ENCODE measurements at regions not wholly inside any gene's neighbourhood (a gene's known extent, or its start where the extent isn't known, plus 50 kb on each side); places are given as distances from the start of the nearest gene placed in this dataset.

DNA sequence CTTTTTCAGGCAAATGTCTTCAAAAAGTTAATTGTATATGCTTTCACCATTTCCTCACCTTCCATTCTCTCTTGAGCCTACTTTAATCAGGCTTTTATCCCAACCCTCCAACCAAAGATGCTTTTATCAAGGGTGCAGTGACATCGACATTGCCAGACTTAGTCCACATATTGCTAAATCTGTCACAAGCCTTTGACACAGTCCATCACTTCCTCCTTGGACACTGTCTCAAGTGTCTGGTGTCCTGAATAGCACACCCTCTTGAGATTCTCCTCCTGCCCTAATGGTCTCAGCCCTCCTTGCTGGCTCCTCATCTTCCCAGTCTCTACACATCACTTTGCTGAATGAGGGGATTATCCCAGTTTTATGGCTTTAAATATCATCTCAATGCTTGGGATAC is 147.5 kb upstream of the SLC39A10 start (continued):
- TF ChIP-seq ZNF311 (tag by site-specific recombination; IDR thresholded peaks at IDR 0.05; ENCODE audit: borderline replicate concordance) (no peak), MEIS1 (CRISPR knock-in tag; IDR thresholded peaks at IDR 0.05; ENCODE audit: borderline replicate concordance) (no peak), ZNF830 (tag by site-specific recombination; IDR thresholded peaks at IDR 0.05; ENCODE audit: low read depth) (no peak), ZNF561 (tag by site-specific recombination; IDR thresholded peaks at IDR 0.05; ENCODE audit: borderline replicate concordance) (no peak), ZNF341 (tag by site-specific recombination; IDR thresholded peaks at IDR 0.05; ENCODE audit: low read depth) (no peak), ZNF221 (tag by site-specific recombination; IDR thresholded peaks at IDR 0.05; ENCODE audit: borderline replicate concordance) (no peak), MYNN (tag by site-specific recombination; IDR thresholded peaks at IDR 0.05; ENCODE audit: borderline replicate concordance) (no peak), ZNF585B (tag by site-specific recombination; IDR thresholded peaks at IDR 0.05) (no peak)
- TF ChIP-seq, protein P1, sequence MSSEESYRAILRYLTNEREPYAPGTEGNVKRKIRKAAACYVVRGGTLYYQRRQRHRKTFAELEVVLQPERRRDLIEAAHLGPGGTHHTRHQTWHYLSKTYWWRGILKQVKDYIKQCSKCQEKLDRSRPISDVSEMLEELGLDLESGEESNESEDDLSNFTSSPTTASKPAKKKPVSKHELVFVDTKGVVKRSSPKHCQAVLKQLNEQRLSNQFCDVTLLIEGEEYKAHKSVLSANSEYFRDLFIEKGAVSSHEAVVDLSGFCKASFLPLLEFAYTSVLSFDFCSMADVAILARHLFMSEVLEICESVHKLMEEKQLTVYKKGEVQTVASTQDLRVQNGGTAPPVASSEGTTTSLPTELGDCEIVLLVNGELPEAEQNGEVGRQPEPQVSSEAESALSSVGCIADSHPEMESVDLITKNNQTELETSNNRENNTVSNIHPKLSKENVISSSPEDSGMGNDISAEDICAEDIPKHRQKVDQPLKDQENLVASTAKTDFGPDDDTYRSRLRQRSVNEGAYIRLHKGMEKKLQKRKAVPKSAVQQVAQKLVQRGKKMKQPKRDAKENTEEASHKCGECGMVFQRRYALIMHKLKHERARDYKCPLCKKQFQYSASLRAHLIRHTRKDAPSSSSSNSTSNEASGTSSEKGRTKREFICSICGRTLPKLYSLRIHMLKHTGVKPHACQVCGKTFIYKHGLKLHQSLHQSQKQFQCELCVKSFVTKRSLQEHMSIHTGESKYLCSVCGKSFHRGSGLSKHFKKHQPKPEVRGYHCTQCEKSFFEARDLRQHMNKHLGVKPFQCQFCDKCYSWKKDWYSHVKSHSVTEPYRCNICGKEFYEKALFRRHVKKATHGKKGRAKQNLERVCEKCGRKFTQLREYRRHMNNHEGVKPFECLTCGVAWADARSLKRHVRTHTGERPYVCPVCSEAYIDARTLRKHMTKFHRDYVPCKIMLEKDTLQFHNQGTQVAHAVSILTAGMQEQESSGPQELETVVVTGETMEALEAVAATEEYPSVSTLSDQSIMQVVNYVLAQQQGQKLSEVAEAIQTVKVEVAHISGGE (tag by site-specific recombination; conservative IDR thresholded peaks at IDR 0.05; ENCODE audit: low read depth): no peak
- TF ChIP-seq, protein P2, sequence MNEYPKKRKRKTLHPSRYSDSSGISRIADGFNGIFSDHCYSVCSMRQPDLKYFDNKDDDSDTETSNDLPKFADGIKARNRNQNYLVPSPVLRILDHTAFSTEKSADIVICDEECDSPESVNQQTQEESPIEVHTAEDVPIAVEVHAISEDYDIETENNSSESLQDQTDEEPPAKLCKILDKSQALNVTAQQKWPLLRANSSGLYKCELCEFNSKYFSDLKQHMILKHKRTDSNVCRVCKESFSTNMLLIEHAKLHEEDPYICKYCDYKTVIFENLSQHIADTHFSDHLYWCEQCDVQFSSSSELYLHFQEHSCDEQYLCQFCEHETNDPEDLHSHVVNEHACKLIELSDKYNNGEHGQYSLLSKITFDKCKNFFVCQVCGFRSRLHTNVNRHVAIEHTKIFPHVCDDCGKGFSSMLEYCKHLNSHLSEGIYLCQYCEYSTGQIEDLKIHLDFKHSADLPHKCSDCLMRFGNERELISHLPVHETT (tag by site-specific recombination; IDR thresholded peaks at IDR 0.05): no peak
- TF ChIP-seq, protein P3, sequence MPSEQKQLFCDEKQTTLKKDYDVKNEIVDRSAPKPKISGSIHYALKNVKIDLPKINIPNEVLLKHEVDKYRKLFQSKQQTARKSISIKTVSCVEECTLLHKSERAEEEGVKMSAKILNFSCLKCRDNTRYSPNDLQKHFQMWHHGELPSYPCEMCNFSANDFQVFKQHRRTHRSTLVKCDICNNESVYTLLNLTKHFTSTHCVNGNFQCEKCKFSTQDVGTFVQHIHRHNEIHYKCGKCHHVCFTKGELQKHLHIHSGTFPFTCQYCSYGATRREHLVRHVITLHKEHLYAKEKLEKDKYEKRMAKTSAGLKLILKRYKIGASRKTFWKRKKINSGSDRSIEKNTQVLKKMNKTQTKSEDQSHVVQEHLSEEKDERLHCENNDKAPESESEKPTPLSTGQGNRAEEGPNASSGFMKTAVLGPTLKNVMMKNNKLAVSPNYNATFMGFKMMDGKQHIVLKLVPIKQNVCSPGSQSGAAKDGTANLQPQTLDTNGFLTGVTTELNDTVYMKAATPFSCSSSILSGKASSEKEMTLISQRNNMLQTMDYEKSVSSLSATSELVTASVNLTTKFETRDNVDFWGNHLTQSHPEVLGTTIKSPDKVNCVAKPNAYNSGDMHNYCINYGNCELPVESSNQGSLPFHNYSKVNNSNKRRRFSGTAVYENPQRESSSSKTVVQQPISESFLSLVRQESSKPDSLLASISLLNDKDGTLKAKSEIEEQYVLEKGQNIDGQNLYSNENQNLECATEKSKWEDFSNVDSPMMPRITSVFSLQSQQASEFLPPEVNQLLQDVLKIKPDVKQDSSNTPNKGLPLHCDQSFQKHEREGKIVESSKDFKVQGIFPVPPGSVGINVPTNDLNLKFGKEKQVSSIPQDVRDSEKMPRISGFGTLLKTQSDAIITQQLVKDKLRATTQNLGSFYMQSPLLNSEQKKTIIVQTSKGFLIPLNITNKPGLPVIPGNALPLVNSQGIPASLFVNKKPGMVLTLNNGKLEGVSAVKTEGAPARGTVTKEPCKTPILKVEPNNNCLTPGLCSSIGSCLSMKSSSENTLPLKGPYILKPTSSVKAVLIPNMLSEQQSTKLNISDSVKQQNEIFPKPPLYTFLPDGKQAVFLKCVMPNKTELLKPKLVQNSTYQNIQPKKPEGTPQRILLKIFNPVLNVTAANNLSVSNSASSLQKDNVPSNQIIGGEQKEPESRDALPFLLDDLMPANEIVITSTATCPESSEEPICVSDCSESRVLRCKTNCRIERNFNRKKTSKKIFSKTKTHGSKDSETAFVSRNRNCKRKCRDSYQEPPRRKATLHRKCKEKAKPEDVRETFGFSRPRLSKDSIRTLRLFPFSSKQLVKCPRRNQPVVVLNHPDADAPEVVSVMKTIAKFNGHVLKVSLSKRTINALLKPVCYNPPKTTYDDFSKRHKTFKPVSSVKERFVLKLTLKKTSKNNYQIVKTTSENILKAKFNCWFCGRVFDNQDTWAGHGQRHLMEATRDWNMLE (tag by site-specific recombination; conservative IDR thresholded peaks at IDR 0.05; ENCODE audit: low read depth): no peak

DNA sequence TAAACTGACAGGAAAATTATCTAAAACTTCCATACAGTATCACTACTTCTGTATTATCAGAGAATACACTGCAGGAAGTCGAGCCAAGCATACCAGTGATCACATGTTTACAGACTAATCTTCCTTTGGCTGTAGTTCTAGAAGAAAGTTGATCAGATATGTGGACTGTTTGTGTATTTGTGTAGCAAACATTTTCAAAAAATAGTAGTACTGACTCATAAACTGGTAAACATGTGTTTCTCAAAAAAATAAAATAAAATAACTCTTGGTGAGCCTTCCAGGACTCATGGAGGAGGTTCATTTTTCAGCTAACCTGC is 148.9 kb upstream of the SLC39A10 start:
- H3K36me3 ChIP-seq (ENCODE audit: control insufficient read depth in 2 of 2, insufficient read depth in 1 of 2, low read length in 2 of 2): no peaks in the 10 kb centered on the region
- POLR2A ChIA-PET: no interaction called here
- H3K27ac ChIP-seq (ENCODE audit: extremely low read depth, low read depth, low read length): no peak overlapping the region
- TF ChIP-seq ZNF473 (tag by site-specific recombination; IDR thresholded peaks at IDR 0.05): no peak
- TF ChIP-seq, protein P4, sequence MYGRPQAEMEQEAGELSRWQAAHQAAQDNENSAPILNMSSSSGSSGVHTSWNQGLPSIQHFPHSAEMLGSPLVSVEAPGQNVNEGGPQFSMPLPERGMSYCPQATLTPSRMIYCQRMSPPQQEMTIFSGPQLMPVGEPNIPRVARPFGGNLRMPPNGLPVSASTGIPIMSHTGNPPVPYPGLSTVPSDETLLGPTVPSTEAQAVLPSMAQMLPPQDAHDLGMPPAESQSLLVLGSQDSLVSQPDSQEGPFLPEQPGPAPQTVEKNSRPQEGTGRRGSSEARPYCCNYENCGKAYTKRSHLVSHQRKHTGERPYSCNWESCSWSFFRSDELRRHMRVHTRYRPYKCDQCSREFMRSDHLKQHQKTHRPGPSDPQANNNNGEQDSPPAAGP (tag by site-specific recombination; IDR thresholded peaks at IDR 0.05): no peak
- no peak for TF ChIP-seq KLF8 (tag by site-specific recombination; IDR thresholded peaks at IDR 0.05)
- TF ChIP-seq YY1 (tag by site-specific recombination; IDR thresholded peaks at IDR 0.05): no peak
- CTCF ChIA-PET: no interaction called here
- H3K4me3 ChIP-seq (ENCODE audit: low read depth, low read length): no peak overlapping the region
- H3K9me3 ChIP-seq (ENCODE audit: control insufficient read depth, insufficient read depth, low read depth, low read length): no peaks in the 10 kb centered on the region
- no peaks in the 10 kb centered on the region for H3K4me1 ChIP-seq (ENCODE audit: control insufficient read depth, insufficient read depth, low read length)
